Mucosa of descending colon (tissue), 3 donors: ENCODE measurements at regions not wholly inside any gene's neighbourhood (a gene's known extent, or its start where the extent isn't known, plus 50 kb on each side); places are given as distances from the start of the nearest gene placed in this dataset.

Experiments
- ATAC-seq: fragments of 200-7000 bp; cut with Tn5 transposase; one replicate; pipeline ENCODE4 v1.9.1; 2020; ENCODE audit warnings: mild to moderate bottlenecking, moderate library complexity
- DNase-seq, 3 donors: peaks; one replicate each; pipeline ENCODE4 v3.0.0-alpha.2; 2020
- H3K36me3 ChIP-seq: fragments of 200-600 bp; one replicate; pipeline ENCODE4 v1.8.0; 2021; ENCODE audit warnings: low read depth, mild to moderate bottlenecking
- H3K4me1 ChIP-seq: fragments of 200-600 bp; one replicate; pipeline ENCODE4 v1.8.0; 2021; ENCODE audit warnings: low read depth, mild to moderate bottlenecking
- H3K4me3 ChIP-seq: fragments of 200-600 bp; one replicate; pipeline ENCODE4 v1.8.0; 2021; ENCODE audit warnings: mild to moderate bottlenecking
- H3K9me3 ChIP-seq: fragments of 200-600 bp; one replicate; pipeline ENCODE4 v1.8.0; 2021; ENCODE audit warnings: mild to moderate bottlenecking
- CTCF ChIP-seq: fragments of 200-600 bp; IDR thresholded peaks from one replicate; pipeline ENCODE4 v1.8.0; 2022; ENCODE audit warnings: antibody characterized with exemption, mild to moderate bottlenecking
- intact Hi-C, 2 donors: fragments of 100-400 bp; cut with DNase I in 1 of 2; cut with micrococcal nuclease in 1 of 2; formaldehyde crosslinking; loops; one replicate each; pipeline versions ENCODE4 v1.11.0 to v1.11.1; 2022; cut with DNase I, micrococcal nuclease
- donor health status: DM: no; HTN: no; CAD: no; lungs with moderate emphysema.
- donor health status: DM: no; HTN: no; CAD: no.
- donor health status: DM: no; HTN: yes; CAD: no.

- no peaks in the 10 kb centered on the region for H3K9me3 ChIP-seq
- no peak for DNase-seq
- no peaks in the 10 kb centered on the region for H3K4me1 ChIP-seq
- no peaks in the 10 kb centered on the region for H3K36me3 ChIP-seq
- TF ChIP-seq CTCF = no peak
- peak; percentile 69 for ATAC-seq
- H3K4me3 ChIP-seq = no peak overlapping the region
- intact Hi-C loops = no loop called here
Observed at GRCh38 chr2:105541189-105542050, 142.6 kb upstream of the FHL2 start.

- Histone ChIP-seq H3K9me3 (no peaks in the 10 kb centered on the region), H3K36me3 (no peaks in the 10 kb centered on the region), H3K4me3 (no peak overlapping the region), H3K4me1 (no peaks in the 10 kb centered on the region)
- intact Hi-C loops = no loop called here
- no peak for TF ChIP-seq CTCF
- ATAC-seq (no peak), DNase-seq (no peak)
Observed at GRCh38 chr2:105540642-105541041, 141.8 kb upstream of the FHL2 start.

GRCh38 chr2:105539331-105539730 lies 140.5 kb upstream of the FHL2 start:
- Histone ChIP-seq H3K36me3 (no peaks in the 10 kb centered on the region), H3K4me1 (no peaks in the 10 kb centered on the region), H3K4me3 (no peak overlapping the region), H3K9me3 (no peaks in the 10 kb centered on the region)
- intact Hi-C loops = no loop called here
- no peak for TF ChIP-seq CTCF
- DNase-seq = no peak
- ATAC-seq = no peak

- DNase-seq = no peak
- Histone ChIP-seq H3K9me3 (no peaks in the 10 kb centered on the region), H3K4me1 (no peaks in the 10 kb centered on the region), H3K36me3 (no peaks in the 10 kb centered on the region), H3K4me3 (no peak overlapping the region)
- no peak for ATAC-seq
- intact Hi-C loops = no loop called here
- no peak for TF ChIP-seq CTCF
Observed at GRCh38 chr2:105538840-105539239, 140.0 kb upstream of the FHL2 start.

- no peak for TF ChIP-seq CTCF
- H3K4me1 ChIP-seq = no peaks in the 10 kb centered on the region
- no peak overlapping the region for H3K4me3 ChIP-seq
- DNase-seq (no peak), ATAC-seq (no peak)
- intact Hi-C loops = no loop called here
- H3K36me3 ChIP-seq = no peaks in the 10 kb centered on the region
- no peaks in the 10 kb centered on the region for H3K9me3 ChIP-seq
Observed at GRCh38 chr2:105537920-105538319, 139.1 kb upstream of the FHL2 start.
